GM19455 (cell line): ENCODE measurements at regions not wholly inside any gene's neighbourhood (a gene's known extent, or its start where the extent isn't known, plus 50 kb on each side); places are given as distances from the start of the nearest gene placed in this dataset.

Experiments used
- ATAC-seq: cut with Tn5 transposase; IDR thresholded peaks from one replicate; pipeline ENCODE4 v1.9.1; 2021; ENCODE audit not compliant: unreplicated experiment

DNA sequence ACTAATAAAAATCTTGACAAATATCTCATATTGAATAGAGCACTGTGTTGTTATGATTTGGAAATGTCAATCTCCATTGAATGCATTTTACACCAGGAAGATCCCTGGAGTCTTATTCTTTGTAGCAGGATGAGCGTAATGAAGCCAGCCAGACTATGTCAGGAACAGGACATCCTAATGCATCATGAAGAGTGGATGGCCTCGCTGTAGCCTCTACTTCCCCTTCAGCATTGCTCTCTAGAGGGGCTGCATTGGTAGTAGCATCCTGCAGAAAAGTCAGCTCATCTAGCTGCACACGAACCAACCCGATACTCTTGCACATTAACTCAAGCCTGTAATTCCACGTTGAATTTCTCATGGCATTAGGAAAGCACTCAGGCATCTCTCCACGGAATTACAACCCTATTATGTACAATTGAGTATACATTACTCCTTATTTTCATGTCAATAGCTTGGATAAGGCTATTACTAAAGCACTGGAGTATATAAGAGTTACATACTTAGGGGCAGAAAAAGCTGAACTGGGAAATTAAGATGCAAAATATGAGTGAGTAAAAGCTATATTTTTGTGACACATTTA, 76.1 kb downstream of the CMPK2 start:
- no peak for ATAC-seq

DNA sequence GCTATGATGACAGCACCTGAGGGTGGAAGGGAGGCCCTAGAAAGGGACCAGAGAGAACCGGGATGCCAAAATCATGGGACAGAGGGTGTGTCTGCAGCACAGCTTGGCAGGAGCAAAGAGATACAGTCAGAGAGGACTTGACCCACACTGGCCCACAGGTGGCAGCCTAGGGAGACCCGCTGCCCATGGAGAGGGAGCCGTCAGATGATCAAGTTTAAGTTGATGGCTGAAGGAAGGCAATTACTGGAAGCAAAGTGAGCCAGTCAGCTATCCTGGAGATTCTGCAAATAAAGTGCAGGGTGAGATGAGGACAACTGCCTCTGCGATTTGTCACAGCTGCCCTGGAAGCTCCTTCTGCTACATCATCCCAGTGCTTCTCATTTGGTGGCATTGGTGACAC, 74.0 kb downstream of the CMPK2 start:
- ATAC-seq: no peak

GRCh38 chr2:6792883-6793282, 72.8 kb downstream of the CMPK2 start:
- no peak for ATAC-seq

DNA sequence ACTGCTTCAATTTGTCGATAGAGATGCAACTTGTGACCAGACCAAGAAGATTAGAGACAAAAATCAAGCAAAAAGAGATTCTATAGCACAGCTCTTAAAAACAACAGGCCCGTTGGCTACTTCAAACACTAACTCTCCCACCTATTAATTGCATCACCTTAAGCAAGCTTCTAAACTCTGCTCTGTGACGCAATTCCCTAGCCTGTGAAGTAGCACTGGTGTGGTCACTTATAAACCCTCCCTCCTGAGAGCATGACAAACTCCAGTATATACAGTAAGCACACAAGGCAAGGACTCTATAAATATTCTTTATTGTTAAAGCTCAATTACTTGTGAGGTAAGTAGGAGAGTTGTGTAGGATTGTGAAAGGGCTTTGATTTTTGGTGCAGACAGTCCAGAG, 72.3 kb downstream of the CMPK2 start:
- no peak for ATAC-seq

DNA sequence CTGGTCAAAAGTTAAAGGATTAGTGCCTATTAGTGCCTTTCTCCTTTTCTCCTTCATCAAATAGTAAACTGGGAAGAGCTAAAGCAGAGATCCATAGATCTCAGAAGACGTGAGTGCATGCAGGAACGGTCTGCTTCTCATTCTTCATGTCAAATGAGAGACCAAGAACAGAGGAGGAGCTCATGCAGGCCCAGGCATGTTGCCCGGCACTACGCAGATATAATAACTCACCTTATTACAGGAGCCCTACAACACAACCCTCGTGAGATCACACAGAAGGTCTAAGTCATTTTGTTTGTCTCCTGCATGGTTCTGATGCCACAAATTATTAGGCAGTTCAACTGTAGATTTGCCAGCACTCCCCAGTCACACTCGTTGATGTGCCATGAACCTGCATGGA, 71.8 kb downstream of the CMPK2 start:
- ATAC-seq: no peak

- ATAC-seq: no peak
Measured at GRCh38 chr2:6794448-6794847, 71.3 kb downstream of the CMPK2 start.
